CD4-positive, alpha-beta T cell treated with Interleukin-1 beta for 1 hour (primary cell): ENCODE measurements at regions not wholly inside any gene's neighbourhood (a gene's known extent, or its start where the extent isn't known, plus 50 kb on each side); places are given as distances from the start of the nearest gene placed in this dataset.
"Not testable (repeated sequence)": the region's sequence is repeated elsewhere in the genome, so short reads cannot be mapped to it uniquely, and the experiment has no call there.

Experiments
- DNase-seq, 2 donors: peaks; one replicate each; pipeline ENCODE4 v3.0.0-alpha.2; 2020 to 2022

DNA sequence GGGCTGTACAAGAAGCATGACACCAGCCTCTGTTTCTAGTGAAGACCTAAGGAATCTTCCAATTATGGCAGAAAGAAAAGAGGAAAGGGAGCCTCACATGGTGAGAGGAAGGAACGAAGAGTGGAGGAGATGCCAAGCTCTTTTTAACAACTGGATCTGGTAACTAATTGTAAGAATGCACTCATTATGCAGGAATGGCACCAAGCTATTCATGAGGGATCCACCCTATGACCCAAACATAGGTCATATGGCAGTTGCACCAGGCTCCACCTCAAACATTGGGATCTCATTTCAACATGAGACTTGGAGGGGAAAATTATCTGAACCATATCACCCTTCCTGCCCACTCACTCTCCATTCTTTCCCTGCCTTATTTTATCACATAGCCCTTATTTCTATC lies 496.0 kb upstream of the SPTLC3 start:
- DNase-seq, result no peak

DNA sequence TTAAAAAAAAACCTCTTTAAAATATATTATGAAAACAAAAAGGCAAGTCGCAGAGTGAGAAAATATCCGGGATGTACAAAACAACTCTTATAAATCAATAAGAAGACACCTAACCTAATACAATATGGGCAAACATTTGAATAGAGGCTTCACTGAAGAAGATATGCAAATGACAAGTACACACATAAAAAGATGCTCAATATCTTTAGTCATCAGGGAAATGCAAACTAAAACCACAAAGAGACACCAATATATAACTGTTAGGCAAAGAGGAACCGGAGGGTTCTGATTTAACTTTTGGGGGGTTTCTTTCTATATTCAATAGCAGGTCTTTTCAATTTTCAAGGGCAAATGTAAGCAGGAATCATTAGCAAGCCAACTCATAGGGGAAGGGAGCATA lies 480.7 kb upstream of the SPTLC3 start:
- DNase-seq, result no peak

DNA sequence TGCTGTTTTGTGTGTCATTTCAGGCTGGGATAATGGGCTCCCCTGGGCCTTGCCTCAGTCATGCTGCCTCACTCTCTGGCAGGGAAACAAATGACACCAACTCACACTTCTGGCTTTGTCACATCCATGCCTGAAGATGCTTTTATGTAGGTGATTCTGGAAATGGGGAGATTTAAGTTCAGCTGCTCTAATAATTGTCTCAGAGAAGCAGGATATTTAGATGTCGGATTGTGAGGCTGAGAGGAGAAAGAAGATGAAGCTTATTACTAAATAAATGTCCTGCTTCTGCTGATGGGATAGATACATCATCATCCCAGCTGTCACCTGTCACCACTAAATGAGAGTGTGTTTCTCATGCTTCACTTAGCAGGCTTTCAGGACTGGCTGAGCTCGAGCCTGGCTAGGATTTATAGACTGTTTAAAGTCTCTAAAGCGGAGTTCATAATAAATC lies 480.2 kb upstream of the SPTLC3 start:
- DNase-seq, result no peak

DNA sequence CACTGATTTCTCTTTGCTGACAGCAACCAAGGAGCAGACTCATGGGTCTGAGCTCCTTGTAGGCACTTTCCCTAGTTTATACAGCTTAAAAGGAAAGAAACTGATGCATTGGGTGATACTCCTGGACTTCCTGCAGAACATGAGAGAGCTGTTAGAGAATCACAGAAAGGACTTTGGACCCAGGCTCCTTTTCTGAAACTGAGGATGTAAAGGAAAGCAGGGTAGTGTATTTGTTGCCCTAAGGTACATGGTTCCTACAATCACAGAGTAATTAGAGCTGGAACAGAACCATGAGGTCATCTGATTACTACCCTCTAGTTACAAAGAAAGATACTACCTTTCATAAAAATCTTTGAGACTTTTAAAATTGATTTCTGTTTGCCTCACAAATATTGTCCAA lies 477.1 kb upstream of the SPTLC3 start:
- no peak for DNase-seq

DNA sequence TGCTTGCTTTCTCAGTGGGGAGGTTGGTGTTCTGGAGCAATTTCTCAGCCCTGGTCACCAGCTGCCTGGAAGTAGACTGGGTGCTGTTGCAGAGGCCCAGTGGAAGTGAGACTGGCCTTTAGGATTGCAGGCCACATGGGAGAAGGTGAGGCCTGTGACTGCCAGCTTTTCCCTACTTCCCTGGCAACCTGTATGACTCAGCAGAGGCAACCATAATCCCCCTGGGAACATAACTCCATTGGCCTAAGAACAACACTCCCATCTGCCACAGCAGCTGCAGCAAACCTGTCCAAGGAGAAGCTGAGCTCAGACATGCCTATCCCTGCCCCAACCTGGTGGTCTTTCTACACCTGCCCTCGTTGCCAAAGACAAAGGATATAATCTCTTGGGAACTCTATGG lies 473.5 kb upstream of the SPTLC3 start:
- no peak for DNase-seq

DNA sequence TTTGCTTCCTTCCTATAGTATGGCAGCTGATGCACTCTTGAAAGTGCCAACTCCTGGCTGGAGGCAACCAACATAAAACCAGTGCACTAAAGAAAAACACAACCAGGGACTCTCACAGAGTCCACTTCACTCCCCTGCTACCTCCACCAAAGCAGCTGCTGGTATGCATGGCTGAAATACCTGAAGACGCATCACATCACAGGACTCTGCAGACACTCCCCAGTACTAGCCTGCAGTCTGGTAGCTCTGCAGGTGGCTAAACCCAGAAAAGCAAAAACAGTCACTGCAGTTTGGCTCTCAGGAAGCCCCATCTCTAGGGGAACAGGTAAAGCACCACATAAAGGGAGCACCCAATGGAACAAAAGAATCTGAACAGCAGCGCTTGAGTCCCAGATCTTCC lies 473.0 kb upstream of the SPTLC3 start:
- no peak for DNase-seq

DNA sequence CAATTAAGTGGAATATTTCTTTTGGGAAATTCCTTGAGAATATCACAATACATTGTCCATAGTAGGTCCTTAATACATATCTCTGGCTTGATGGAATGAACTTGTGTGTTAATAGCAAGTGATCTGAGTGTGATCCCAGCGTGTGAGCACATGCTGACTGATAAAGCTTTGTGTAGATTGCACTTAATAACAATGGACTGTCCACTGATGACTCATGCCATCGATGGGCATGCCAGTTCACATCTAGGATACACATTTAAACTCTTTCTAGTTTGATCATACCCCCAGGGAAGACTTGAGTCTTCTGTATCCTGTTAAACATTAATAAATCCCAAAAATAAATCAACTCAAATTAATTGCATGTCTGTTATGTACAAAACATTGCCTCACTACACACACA lies 454.3 kb upstream of the SPTLC3 start:
- DNase-seq, result no peak

DNA sequence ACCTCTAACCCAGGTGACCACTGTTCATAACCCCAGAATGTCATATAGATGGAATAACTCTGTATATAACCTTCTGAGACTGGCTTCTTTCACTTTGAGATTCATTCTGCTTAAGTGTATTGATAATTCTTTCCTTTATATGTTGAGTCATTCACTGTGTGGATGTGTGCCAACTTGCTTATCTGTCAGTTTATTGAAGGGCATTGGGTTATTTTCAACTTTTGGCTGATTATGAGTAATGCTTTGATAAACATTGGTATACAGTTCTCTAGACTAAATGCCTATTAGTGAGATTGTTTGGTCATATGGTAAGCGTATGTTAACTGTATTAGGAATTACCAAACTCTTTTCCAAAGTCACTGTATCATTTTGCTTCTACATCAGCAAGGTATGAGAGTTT lies 453.4 kb upstream of the SPTLC3 start:
- DNase-seq, result no peak

DNA sequence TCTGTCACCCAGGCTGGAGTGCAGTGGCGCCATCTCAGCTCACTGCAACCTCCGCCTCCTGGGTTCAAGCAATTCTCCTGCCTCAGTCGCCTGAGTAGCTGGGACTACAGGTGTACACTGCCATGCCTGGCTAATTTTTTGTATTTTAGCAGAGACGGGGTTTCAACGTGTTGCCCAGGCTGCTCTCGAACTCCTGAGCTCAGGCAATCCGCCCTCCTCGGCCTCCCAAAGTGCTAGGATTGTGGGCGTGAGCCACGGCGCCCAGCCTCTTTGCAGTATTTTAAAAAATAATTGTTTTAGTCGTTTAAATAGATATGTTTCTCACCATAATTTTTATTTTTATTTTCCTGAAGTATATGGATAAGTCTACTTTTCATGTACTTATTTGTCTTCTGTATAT lies 452.9 kb upstream of the SPTLC3 start:
- DNase-seq, result not testable (repeated sequence)

DNA sequence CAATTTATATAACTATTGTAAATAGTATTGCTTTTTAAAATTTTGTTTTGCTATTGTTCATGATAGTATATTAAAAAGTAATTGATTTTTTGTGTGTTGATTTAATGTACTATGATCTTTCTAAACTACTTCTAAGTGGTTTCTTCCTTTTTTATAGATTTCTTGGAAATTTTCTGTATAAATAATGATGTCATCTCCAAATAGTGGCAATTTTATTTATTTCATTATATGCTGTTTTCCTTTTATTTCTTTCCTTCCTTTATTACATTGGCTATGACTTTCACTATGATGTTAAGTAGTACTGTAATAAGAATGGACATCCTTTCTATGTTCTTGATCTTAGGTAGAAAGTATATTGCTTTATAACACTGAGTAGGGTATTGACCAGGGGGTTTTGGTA lies 451.5 kb upstream of the SPTLC3 start:
- no peak for DNase-seq

DNA sequence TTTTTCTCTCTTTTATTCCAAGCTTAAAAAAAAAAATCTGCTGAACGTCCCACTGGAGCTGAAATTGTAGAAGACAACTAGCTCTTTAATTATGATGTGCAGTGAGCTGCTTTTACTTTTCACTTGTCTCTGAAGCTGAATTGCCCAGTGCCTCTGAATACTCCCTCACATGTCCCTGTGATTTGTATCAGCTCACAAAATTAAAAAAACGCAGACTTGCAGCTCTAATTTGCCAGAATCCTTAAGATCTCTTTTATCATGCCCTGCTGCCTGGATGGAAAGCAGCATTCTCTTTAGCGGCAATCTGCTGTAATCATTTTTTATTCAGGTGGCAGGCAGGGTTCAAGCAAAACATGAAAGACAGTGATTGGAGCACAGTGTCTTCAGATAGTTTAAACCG lies 443.8 kb upstream of the SPTLC3 start:
- DNase-seq, result no peak

DNA sequence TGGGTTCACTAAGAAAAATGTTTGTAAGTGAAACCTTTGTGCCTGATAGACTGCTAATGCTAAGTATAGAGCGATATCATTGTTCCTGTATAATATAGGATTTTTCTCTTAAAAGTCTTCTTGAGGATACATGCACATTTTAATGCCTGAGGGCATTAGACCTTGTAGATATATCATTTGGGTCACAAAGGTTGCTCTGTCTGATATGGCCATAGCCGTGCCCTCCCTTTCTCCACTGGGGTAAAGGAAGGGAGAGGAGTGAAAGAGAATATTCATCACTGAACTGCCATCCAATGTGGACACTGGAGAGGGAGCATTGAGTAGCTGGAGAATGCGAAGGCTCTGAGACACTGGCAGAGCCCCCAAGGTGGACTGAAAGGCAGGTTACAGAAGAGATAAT lies 442.2 kb upstream of the SPTLC3 start:
- DNase-seq, result no peak

DNA sequence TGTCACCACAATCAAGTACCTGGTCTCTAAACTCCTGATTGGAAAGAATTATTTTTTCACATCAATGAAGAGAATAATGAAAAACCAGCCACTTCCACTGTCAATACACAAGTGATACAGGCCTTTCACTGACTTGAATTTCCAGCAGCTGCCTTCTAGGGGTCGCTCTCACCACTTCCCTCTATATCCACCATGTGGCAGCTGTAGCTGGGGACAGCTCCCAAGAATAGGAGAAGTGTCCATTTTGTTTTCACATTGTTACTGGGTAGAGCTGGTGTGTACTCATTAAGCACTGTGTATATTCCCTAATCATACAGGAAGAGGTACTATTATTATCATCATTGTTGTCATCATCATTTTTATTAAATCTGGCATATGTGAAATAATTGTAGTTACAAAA lies 438.4 kb upstream of the SPTLC3 start:
- no peak for DNase-seq

DNA sequence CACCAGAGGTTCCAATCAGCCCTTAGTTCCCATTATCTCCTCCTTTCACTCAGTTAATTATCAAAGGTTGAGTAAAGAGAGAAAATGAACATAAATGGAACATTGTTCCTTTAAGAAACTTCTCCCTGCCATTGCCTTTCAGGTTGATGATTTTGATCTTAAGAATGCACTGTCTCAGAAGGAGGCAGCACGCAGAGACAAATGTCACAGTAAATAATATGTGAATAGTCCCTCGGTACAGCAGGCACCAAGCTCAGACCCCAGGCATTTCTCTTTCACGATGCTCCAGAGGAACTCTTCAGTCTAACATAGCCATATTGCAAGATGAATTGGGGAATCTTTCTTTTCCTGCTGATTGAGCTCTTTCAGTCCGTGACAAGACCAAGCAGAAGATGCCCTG lies 435.3 kb upstream of the SPTLC3 start:
- DNase-seq, result no peak

DNA sequence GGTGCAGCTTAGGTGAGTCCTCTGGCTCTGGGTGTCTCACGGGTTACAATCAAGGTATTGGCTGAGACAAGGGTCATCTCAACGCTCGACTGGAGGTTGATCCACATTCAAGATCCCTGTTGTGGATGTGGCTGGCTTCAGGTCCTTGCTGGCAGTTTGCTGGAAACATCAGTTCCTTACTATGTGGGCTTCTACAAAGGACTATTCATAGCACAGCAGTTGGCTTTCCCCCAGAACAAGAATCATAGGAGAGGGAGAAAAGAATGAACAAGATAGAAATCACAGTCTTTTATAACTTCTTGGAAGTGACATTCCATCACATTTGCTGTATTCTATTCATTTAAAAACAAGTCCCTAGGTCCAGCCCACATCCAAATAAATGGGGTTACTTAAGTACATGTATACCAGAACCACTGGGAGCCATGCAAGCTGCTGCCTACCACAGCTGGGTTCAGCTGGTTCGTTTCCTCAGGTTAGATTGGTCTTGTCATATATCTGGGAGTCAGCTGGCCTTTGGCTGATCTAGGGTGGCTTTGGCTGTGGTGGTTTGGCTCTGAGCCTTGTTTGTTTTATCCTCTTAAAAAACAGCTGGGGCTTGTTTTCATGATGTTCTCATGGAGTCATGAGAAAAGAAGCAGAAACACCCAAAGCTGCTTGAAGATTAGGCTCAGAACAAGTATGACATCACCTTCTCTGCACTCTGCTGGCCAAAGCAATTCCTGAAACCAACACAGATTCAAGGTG lies 433.2 kb upstream of the SPTLC3 start:
- no peak for DNase-seq

DNA sequence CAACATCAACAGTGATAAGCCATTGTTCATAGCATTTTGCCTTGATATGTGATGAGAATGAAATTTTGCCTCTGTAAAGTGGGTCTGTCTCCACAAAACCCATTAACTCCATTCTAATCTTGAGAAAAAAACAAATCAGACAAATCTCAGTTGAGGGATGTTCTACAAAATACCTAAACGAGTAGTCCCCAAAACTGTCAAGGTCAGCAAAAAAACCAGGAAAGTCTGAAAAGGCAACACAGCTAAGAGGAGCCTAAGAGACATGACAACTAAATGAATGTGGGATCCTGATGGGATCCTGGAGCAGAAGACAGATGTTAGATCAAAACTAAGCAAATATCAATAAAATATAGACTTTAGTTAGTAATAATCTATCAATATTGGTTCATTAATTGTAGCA lies 431.6 kb upstream of the SPTLC3 start:
- DNase-seq, result no peak

DNA sequence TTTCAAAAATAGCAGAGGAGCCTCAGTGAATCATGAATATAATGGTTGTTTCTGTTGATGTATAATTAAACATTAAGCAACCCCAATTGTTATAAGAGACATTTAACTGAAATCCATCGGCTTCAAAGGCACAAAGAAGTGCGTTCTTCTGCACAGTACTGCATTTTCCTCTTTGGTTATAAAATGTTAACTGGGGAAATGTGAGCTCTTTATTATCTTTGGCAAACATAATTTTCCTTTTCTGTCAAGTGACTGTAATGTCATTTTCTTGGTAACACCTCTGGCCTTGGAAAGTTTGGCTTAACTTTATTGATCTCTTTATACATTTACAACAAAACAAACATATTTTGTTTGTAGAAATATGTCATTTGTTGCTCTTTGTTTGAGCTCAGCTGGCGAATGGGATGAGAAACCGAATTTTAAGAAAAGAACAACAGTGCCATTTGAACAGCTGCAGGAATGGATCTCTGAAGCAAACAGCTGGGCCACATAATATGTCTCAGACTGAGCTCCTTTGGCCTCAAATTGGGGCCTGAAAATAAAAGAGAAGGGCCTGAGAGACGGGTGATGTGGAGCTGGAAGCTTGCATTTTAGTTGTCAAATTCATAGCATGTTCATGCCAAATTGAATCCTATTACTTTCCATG lies 427.0 kb upstream of the SPTLC3 start:
- no peak for DNase-seq

DNA sequence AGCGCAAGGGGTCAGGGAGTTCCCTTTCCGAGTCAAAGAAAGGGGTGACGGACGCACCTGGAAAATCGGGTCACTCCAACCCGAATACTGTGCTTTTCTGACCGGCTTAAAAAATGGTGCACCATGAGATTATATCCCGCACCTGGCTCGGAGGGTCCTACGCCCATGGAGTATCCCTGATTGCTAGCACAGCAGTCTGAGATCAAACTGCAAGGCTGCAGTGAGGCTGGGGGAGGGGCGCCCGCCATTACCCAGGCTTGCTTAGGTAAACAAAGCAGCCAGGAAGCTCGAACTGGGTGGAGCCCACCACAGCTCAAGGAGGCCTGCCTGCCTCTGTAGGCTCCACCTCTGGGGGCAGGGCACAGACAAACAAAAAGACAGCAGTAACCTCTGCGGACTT lies 426.1 kb upstream of the SPTLC3 start:
- not testable (repeated sequence) for DNase-seq

DNA sequence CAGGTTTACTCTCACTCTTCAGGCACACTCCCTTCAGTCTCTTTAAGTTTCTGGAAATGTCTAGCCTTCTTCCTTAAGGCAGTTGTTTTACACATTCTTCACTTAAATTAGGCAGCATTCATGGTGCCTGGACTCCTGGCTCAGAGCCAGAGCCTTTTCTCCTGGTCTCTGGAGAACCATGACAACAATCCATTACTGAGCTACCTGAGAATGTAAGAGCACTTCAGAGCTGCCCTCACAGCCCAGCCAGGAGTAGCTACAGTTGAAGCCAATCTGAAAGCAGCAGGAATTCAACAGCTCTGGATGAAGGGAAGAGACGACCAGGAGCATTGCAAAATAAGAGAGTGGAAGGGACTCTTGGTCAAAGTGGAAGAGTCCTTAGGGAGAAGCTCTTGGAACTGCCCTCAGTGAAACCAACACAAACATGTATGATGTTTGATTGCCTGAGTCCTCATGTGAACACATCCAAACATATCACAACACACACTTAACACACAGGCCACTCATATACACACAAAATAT lies 416.8 kb upstream of the SPTLC3 start:
- no peak for DNase-seq

DNA sequence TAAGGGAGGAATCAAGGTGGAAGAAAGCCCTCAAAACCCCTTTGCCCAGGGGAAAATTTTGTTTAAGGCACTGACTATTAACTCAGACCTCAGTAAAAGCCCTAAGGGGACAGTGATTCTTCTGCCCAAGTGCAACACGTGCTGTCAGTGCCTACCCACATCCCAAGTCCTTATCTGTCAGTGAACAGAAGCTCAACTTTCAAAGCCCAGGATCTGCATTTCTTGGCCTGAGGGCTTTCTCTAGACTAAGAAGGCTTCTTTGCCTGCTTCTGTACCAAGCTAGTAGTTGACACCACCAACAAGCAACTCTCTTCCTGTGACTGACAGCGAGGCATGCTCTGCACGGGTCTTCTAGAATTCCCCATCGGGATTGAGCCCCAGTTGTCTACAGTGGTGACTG lies 416.0 kb upstream of the SPTLC3 start:
- no peak for DNase-seq

DNA sequence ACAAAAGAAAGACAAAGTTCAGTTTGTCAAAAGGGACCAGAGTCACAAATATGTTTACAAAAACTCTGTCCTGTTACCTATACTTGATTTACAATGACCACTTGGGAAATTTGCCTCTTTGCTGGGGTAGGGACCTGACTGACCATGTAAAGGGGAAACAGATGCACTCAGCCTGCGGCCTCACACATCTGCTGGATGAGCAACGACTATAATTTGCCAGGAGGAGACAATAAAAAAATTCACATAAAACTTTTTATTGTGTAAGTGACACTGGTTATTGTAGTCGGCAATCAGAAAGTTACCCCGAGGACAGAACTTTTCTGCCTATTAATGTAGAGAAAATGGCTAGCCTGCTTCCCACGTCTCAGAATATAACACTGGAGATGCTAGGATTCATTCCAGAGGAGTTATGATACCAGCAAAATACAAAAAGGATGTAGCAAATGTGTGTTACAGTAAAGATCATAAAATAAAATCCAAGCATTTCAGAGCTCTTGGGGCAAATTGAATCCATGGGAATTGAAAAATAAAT lies 415.4 kb upstream of the SPTLC3 start:
- no peak for DNase-seq

DNA sequence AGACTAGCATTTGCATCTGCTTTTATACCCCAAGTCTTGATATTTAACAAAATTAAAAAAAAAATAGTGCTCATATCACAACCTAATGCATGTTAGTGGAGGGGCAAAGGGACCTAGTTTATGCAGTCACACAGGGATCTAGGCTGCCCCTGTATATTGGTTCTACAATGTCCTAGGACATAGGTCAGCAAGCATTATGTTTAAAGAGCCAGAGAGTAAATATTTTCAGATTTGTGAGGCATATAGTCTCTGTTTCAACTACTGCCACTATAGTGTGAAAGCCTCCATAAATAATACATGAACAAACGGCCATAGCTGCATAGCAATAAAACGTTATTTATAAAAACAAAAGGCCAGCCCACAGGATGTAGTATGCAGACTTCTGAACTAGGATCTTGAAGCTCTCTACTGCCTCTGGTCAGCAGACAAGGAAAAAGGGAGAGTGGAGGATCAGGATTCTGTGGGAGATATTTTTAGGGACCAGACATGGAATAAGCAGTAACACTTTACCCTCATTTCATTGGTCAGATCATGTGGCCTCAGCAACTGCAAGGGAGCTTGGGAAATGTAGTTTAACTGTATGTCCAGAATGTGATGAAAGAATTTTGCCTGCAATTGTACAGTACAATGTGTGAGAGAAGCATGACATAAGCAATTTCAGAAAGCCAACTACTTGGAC lies 414.2 kb upstream of the SPTLC3 start:
- DNase-seq, result no peak

DNA sequence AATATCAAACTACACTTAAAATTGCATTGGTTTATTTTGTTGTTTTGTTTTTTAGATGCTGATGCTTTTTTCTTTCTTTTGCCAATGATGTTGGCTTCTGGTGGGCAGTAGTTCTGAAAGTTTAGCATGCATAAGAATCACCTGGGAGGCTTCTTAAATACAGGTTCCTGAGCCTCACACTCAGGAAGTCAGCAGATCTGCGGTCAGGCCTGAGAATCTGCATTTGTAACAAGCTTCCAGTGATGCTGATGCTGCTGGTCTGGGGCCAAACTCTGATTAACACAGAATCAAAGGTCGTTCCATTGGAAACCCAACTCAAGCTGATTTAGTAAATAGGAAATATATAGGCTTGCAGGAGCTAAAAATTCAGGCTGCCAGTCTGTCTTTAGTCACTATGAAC lies 412.9 kb upstream of the SPTLC3 start:
- DNase-seq, result no peak

DNA sequence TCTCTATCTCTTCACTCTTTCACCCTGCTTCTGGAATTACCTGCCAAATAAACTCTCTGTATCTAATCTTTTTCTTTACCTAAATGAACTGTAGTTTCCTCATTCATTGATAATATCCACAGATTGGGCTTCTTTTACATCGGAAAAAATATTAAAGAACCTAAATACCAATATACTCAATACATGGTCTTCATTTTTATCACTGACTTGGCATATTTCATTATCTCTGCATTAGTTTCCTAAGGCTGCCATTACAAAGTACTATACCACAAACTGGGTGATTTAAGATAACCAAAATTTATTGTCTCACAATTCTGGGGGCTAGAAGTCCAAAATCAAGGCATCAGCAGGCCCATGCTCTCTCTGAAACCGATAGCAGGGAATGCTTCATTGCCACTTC lies 411.9 kb upstream of the SPTLC3 start:
- no peak for DNase-seq
